SK-N-SH (cell line): ENCODE measurements at regions not wholly inside any gene's neighbourhood (a gene's known extent, or its start where the extent isn't known, plus 50 kb on each side); places are given as distances from the start of the nearest gene placed in this dataset.

Experiments used
- CTCF ChIA-PET: fragments of 300-600, 350-600 bp; formaldehyde crosslinking; extraction: SDS; loops from one replicate; lab custom pipeline; 2021; lab: Yijun Ruan, JAX
- POLR2A ChIA-PET: fragments of 350-600 bp; sonication (Branson Sonifier 250); formaldehyde crosslinking; extraction: SDS; loops from one replicate; lab custom pipeline; 2020; ENCODE audit warnings: antibody characterized with exemption, inconsistent platforms; lab: Yijun Ruan, JAX
- DNase-seq: peaks from one replicate; pipeline ENCODE4 v3.0.0; 2012
- H2AFZ ChIP-seq: fragments of 200-600 bp; sonication (generic); 2 replicates; pipeline ENCODE4 v1.8.1; 2016; ENCODE audit warnings: antibody characterized with exemption, mild to moderate bottlenecking, low read depth
- H3F3A ChIP-seq: fragments of 200-600 bp; sonication (generic); replicated peaks from 2 replicates; pipeline ENCODE3; 2016; ENCODE audit warnings: antibody characterized with exemption, mild to moderate bottlenecking; ENCODE audit not compliant: insufficient read depth
- H3K27ac ChIP-seq, 2 experiments: fragments of 200-500 bp in 1 of 2; fragments of 200-600 bp in 1 of 2; sonication (Bioruptor generic) in 1 of 2; sonication (generic), shearing (Covaris generic) in 1 of 2; 2 replicates each; pipeline versions ENCODE4 v1.5.1 to v1.6.1; 2014 to 2016; ENCODE audit warnings: low read depth in 2 of 2, inconsistent platforms in 1 of 2, low read length in 1 of 2, mild to moderate bottlenecking in 1 of 2, mixed read lengths in 1 of 2
- H3K27me3 ChIP-seq: fragments of 200-600 bp; sonication (generic), shearing (Covaris generic); 2 replicates; pipeline ENCODE4 v1.6.1; 2016; ENCODE audit warnings: mixed run types; ENCODE audit not compliant: insufficient read depth
- H3K36me3 ChIP-seq, 2 experiments: fragments of 200-500 bp in 1 of 2; fragments of 200-600 bp in 1 of 2; sonication (Bioruptor generic) in 1 of 2; sonication (generic) in 1 of 2; replicated peaks in 1 of 2; 2 replicates each; pipeline versions ENCODE3 to v1.5.1; 2014 to 2016; ENCODE audit warnings: low read length in 1 of 2, mild to moderate bottlenecking in 1 of 2; ENCODE audit not compliant: insufficient read depth in 2 of 2, control insufficient read depth in 1 of 2
- H3K4me1 ChIP-seq, 2 experiments: fragments of 200-500 bp in 1 of 2; fragments of 200-600 bp in 1 of 2; sonication (Bioruptor generic) in 1 of 2; sonication (generic), shearing (Covaris generic) in 1 of 2; 2 replicates each; pipeline versions ENCODE4 v1.5.1 to v1.6.1; 2014 to 2016; ENCODE audit warnings: low read depth in 1 of 2, low read length in 1 of 2, mixed run types in 1 of 2; ENCODE audit not compliant: insufficient read depth in 2 of 2, control insufficient read depth in 1 of 2
- H3K4me2 ChIP-seq: fragments of 200-600 bp; sonication (generic), shearing (Covaris generic); 2 replicates; pipeline ENCODE4 v1.6.1; 2017; ENCODE audit warnings: mixed run types
- H3K4me3 ChIP-seq, 2 experiments: fragments of 200-500 bp in 1 of 2; fragments of 200-600 bp in 1 of 2; sonication (Bioruptor generic) in 1 of 2; sonication (generic), shearing (Covaris generic) in 1 of 2; 2 replicates each; pipeline versions ENCODE4 v1.5.1 to v1.8.1; 2014 to 2016; ENCODE audit warnings: low read depth in 2 of 2, inconsistent platforms in 1 of 2, low read length in 1 of 2, mild to moderate bottlenecking in 1 of 2, mixed read lengths in 1 of 2, moderate library complexity in 1 of 2
- H3K79me2 ChIP-seq: fragments of 200-600 bp; sonication (generic); 2 replicates; pipeline ENCODE4 v1.8.1; 2017; ENCODE audit warnings: mild to moderate bottlenecking; ENCODE audit not compliant: insufficient read depth
- H3K9ac ChIP-seq: fragments of 200-600 bp; sonication (generic); 2 replicates; pipeline ENCODE4 v1.6.1; 2017; ENCODE audit warnings: mixed run types
- H3K9me2 ChIP-seq: fragments of 200-600 bp; sonication (generic); 2 replicates; pipeline ENCODE4 v1.6.1; 2017; ENCODE audit warnings: mixed run types
- H3K9me3 ChIP-seq: fragments of 200-600 bp; sonication (generic); 2 replicates; pipeline ENCODE4 v1.6.1; 2017; ENCODE audit warnings: mixed run types, mild to moderate bottlenecking, moderate library complexity
- H4K20me1 ChIP-seq: fragments of 200-600 bp; sonication (generic); 2 replicates; pipeline ENCODE4 v1.6.1; 2017; ENCODE audit warnings: mild to moderate bottlenecking, mixed run types; ENCODE audit not compliant: insufficient read depth
- CTCF ChIP-seq: fragments of 200-600 bp; sonication (generic); IDR thresholded peaks from 2 replicates; pipeline ENCODE4 v1.6.1; 2017; ENCODE audit warnings: antibody characterized with exemption, mild to moderate bottlenecking, moderate library complexity
- EZH2phosphoT487 ChIP-seq: fragments of 200-600 bp; sonication (generic); IDR thresholded peaks from 2 replicates; pipeline ENCODE4 v1.6.1; 2017; ENCODE audit warnings: low read depth, mixed run types, mild to moderate bottlenecking, antibody characterized with exemption, moderate library complexity, borderline replicate concordance
- FOXJ3 ChIP-seq: sonication (generic); formaldehyde crosslinking; IDR thresholded peaks from 2 replicates; pipeline ENCODE4 v1.5.1; 2020; ENCODE audit warnings: mild to moderate bottlenecking, missing genetic modification reagents
- NRF1 ChIP-seq: IDR thresholded peaks from 2 replicates; pipeline ENCODE4 v1.6.1; 2012; ENCODE audit warnings: low read depth, mild to moderate bottlenecking, low read length
- RAD21 ChIP-seq: IDR thresholded peaks from 2 replicates; pipeline ENCODE4 v1.6.1; 2012; ENCODE audit warnings: mild to moderate bottlenecking, low read length
- RCOR1 ChIP-seq: fragments of 150-350 bp; IDR thresholded peaks from 2 replicates; pipeline ENCODE4 v1.6.1; 2017; ENCODE audit warnings: antibody characterized with exemption, low read length
- RFX5 ChIP-seq: IDR thresholded peaks from 2 replicates; pipeline ENCODE4 v1.6.1; 2012; ENCODE audit warnings: mild to moderate bottlenecking, improper control_type of control experiment, low read length
- TAF1 ChIP-seq: IDR thresholded peaks from 2 replicates; pipeline ENCODE4 v1.6.1; 2012; ENCODE audit warnings: low read depth, mild to moderate bottlenecking, low read length, moderate library complexity, borderline replicate concordance
- USF1 ChIP-seq: IDR thresholded peaks from 2 replicates; pipeline ENCODE4 v1.4.0; 2012; ENCODE audit warnings: low read depth, borderline replicate concordance
- USF2 ChIP-seq: fragments of 150-350 bp; IDR thresholded peaks from 2 replicates; pipeline ENCODE4 v1.6.1; 2017; ENCODE audit warnings: antibody characterized with exemption, low read length, low read depth, borderline replicate concordance
- YY1 ChIP-seq: IDR thresholded peaks from 2 replicates; pipeline ENCODE4 v1.4.0; 2012; ENCODE audit warnings: low read depth, mild to moderate bottlenecking
- ZBTB33 ChIP-seq: IDR thresholded peaks from 2 replicates; pipeline ENCODE4 v1.4.0; 2012; ENCODE audit warnings: low read depth, borderline replicate concordance
- WGBS: methylation state at CpG from one replicate; pipeline ENCODE4 v1.1.6; 2017; ENCODE audit warnings: low lambda C conversion rate; 5-methylcytosine and 5-hydroxymethylcytosine counted together

GRCh38 chr5:125883223-125883622 lies 540.0 kb upstream of the GRAMD2B start:
- POLR2A ChIA-PET = no interaction called here
- WGBS = 81% methylated on average over 4 of the region's 4 CpGs
- CTCF ChIA-PET = no interaction called here
- H3F3A ChIP-seq = no peaks in the 10 kb centered on the region
- no peak overlapping the region for H3K9ac ChIP-seq
- no peaks in the 10 kb centered on the region for H4K20me1 ChIP-seq
- no peak for DNase-seq
- H3K4me2 ChIP-seq = no peak overlapping the region
- H3K27me3 ChIP-seq = no peaks in the 10 kb centered on the region
- no peak overlapping the region for H3K27ac ChIP-seq
- H2AFZ ChIP-seq = no peak overlapping the region
- no peaks in the 10 kb centered on the region for H3K4me1 ChIP-seq
- H3K4me3 ChIP-seq = no peak overlapping the region
- no peaks in the 10 kb centered on the region for H3K9me2 ChIP-seq
- TF ChIP-seq TAF1 (no peak), USF2 (no peak), RAD21 (no peak)
- no peaks in the 10 kb centered on the region for H3K79me2 ChIP-seq
- H3K9me3 ChIP-seq = no peaks in the 10 kb centered on the region
- H3K36me3 ChIP-seq = no peaks in the 10 kb centered on the region

GRCh38 chr5:125888358-125888757 lies 534.9 kb upstream of the GRAMD2B start:
- no peaks in the 10 kb centered on the region for H3K9me3 ChIP-seq
- ChIA-PET CTCF (no interaction called here), POLR2A (no interaction called here)
- no peak overlapping the region for H2AFZ ChIP-seq
- no peak overlapping the region for H3K4me2 ChIP-seq
- TF ChIP-seq YY1 = no peak
- TF ChIP-seq RAD21 = no peak
- TF ChIP-seq NRF1 = no peak
- no peak for TF ChIP-seq USF2
- TF ChIP-seq FOXJ3 (CRISPR knock-in tag) = no peak
- no peak for TF ChIP-seq USF1
- TF ChIP-seq CTCF = no peak
- no peak for TF ChIP-seq RCOR1
- no peak for TF ChIP-seq EZH2phosphoT487
- TF ChIP-seq ZBTB33 = no peak
- TF ChIP-seq RFX5 = no peak
- H3F3A ChIP-seq = no peaks in the 10 kb centered on the region
- H3K9me2 ChIP-seq = no peaks in the 10 kb centered on the region
- DNase-seq = no peak
- H3K9ac ChIP-seq = no peak overlapping the region
- H3K4me1 ChIP-seq = peaks cover 0 to 4% of the 10 kb centered on the region in 2 experiments; a peak in 1 of 4 replicates
- H3K27me3 ChIP-seq = no peaks in the 10 kb centered on the region
- H3K36me3 ChIP-seq = no peaks in the 10 kb centered on the region
- no peaks in the 10 kb centered on the region for H4K20me1 ChIP-seq
- no peak overlapping the region for H3K27ac ChIP-seq
- no peaks in the 10 kb centered on the region for H3K79me2 ChIP-seq
- no peak overlapping the region for H3K4me3 ChIP-seq
